Activated naive CD4-positive, alpha-beta T cell treated with Interleukin-2 at 50 U/mL for 16 hours (primary cell): ENCODE measurements at regions not wholly inside any gene's neighbourhood (a gene's known extent, or its start where the extent isn't known, plus 50 kb on each side); places are given as distances from the start of the nearest gene placed in this dataset.
"Not testable (repeated sequence)": the region's sequence is repeated elsewhere in the genome, so short reads cannot be mapped to it uniquely, and the experiment has no call there.

Source experiments
- DNase-seq: peaks from one replicate; pipeline ENCODE4 v3.0.0-alpha.2; 2020

- DNase-seq, result no peak
These were observed 328.2 kb downstream of the DTHD1 start for GRCh38 chr4:36609661-36610060.

DNA sequence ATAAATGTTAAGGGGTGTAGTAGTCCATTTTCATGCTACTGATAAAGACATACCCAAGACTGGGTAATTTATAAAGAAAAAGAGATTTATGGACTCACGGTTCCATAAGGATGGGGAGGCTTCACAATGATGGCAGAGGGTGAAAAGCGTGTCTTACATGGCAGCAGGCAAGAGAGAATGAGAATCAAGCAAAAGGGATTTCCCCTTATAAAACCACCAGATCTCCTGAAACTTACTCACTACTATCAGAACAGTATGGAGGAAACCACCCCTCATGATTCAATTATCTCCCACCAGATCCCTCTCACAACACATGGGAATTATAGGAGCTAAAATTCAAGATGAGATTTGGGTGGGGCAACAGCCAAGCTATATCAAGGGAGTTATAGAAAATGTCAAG is 329.2 kb downstream of the DTHD1 start:
- DNase-seq, result no peak

GRCh38 chr4:36613142-36613541 is 331.7 kb downstream of the DTHD1 start:
- not testable (repeated sequence) for DNase-seq

GRCh38 chr4:36614011-36614410 is 332.6 kb downstream of the DTHD1 start:
- no peak for DNase-seq

GRCh38 chr4:36618102-36618501 is 336.7 kb downstream of the DTHD1 start:
- no peak for DNase-seq

DNA sequence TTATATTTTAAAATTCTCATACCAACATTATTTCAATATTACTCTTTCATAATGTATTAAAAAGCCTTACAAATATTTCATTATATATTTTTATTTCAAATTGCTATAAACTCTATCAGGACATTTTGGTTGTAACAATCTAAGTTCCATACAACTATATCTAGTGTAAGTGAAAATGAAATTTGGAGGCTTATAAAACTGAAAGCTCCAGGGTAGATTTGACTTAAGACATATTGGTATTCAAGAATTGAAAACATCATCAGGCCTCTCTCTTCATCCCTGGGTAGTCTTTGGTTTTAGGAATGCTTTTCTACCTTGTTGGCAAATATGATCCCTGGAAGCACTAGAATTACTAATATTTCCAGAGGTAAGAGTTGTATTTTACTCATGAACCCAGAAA is 342.6 kb downstream of the DTHD1 start:
- DNase-seq, result no peak

GRCh38 chr4:36638273-36638811 is 356.9 kb downstream of the DTHD1 start:
- DNase-seq, result no peak

- no peak for DNase-seq
These were observed 359.5 kb downstream of the DTHD1 start for GRCh38 chr4:36640876-36641275.

- DNase-seq, result no peak
These were observed 369.8 kb downstream of the DTHD1 start for GRCh38 chr4:36651253-36651652.

DNA sequence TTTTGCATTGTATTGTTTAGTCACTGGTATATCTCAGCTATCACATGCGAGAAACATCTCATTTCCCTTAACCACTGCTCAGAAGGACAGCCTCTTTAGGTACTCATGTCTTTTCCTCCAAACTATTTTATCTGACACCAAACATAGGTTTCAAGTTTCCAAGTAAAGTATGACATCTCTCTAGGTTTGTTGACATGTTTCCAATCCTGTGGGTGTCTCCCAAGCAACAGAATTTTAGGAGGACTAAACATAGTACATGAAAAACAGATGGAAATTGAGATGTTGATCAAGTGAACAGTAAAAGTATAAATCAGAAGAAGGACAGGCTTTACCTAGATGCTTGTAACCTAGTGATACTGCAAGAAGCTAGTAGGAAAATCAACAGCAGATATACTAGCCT is 371.4 kb downstream of the DTHD1 start:
- DNase-seq, result no peak

DNA sequence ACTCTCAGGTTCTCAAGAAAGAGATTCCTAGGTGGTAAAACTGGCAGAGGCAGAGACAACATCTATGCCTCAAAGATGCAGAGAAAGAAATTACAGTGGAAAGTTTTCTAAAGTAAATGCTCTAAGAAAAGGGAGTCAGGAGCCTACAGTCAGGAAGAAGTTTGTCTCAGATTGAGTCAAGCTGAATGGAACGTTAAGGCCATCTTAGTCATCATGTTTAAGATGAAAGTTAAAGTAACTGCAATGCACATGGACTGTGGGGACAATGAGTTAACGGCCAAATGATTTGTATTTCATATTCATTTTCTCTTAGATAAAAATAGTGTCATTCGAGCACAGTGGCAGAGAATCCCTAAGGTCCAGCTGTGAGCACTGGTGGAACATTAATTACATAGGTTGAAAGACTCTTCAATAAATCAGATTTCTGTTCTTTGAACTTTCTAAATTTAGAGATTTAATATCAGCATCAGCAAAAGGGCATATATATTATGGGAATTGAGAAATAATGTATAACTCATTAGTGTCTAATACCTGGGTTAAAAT is 384.6 kb downstream of the DTHD1 start:
- DNase-seq, result no peak

DNA sequence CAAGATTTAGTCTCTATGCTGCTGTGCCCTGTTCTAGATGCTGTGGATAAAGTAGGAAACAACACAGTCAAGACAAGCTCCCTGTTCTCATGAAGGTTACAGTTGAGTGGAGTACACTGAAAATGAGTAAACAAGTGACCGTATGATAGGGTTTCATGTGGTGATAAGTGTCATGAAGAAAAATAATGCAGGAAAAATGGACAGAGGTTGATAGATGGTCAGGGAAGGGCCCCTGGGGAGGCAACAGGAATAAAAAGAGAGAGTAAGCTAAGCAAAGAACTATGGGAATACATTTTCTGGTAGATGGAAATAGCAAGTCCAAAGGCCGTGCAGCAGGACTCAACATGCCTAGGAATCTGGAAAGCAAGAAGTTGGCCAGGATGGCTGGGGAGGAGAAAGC is 394.0 kb downstream of the DTHD1 start:
- DNase-seq, result no peak

DNA sequence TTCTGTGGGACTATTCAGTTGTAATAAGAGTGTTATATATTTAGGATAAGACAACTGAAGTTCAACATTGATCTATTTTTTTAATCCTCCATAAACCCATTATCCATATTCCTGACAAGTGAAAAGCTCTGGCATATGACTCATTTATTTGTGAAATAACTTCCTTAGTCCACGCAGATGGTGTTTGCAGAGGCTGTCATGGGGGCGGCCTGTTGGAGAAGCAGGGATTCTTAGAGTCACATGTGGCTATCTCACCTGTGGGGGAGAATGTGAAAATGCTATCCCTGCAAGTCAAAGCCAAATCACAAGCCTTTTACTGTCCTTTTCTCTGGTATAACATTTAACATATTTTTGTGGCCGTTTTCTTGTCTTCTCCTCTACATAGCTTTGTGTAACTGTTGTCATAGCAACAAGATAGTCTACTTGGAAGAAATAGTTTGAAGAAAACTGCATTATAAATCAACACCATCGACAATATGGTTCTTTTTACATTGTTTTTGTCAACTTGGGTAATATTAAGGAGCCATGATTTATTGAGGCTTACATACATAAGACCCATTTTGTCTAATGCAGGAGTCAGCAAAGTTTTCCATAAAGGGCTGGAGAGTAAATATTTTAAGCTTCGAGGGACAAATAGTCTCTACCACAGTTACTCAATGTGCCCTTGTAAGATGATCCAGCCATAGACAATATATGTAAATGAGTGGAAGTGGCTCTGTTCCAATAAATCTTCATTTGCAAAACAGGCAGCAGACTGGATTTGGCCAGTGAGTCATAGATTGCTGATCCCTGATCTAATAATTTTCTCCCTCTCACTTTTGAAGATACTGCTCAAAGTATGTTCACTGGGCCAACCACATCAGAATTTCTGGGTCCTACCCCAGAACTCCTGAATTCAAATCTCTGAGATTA is 395.0 kb downstream of the DTHD1 start:
- no peak for DNase-seq

DNA sequence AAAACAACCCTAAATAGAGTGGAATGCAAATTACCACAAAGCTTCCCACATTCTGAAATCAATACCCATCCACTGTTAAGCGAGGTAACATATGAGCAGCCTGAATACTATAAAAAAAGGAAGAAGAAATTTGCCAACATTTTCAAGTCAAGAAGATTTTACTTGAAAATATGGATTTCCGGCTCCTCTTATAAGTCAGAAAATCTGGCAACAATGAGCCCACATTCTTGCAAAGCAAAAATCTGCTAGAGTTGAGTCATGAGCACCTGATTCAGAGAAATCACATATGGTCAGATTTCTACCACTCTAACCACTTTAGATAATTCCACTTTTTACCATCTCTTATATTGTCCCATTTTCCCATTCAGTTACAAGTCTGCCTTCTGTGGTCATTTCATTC is 395.7 kb downstream of the DTHD1 start:
- no peak for DNase-seq

DNA sequence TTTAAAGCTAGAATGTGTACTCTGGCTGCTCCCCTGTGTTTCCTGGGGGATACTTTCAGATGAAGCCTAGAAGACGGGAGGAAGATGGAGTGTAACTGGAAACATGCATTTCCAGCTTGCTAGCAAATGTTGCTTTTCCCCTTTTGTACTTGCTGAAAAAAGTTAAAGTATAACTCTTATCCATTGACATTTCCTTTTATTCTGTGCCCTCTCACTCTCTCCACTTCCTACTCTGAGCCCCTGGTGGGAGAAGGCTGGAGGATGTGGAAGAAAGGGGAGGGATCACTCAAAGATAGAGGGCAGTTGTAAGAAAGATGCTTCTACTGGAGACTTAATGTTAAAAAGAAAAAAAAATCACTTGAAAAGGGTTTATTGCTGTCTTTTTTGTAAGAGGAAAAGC is 396.5 kb downstream of the DTHD1 start:
- no peak for DNase-seq

- DNase-seq, result no peak
These were observed 406.3 kb downstream of the DTHD1 start for GRCh38 chr4:36687681-36688080.

- no peak for DNase-seq
These were observed 411.2 kb downstream of the DTHD1 start for GRCh38 chr4:36692586-36692985.

- DNase-seq, result no peak
These were observed 420.8 kb downstream of the DTHD1 start for GRCh38 chr4:36702245-36702644.

GRCh38 chr4:36704289-36704688 is 422.9 kb downstream of the DTHD1 start:
- no peak for DNase-seq

GRCh38 chr4:36709991-36710390 is 428.6 kb downstream of the DTHD1 start:
- DNase-seq, result no peak

DNA sequence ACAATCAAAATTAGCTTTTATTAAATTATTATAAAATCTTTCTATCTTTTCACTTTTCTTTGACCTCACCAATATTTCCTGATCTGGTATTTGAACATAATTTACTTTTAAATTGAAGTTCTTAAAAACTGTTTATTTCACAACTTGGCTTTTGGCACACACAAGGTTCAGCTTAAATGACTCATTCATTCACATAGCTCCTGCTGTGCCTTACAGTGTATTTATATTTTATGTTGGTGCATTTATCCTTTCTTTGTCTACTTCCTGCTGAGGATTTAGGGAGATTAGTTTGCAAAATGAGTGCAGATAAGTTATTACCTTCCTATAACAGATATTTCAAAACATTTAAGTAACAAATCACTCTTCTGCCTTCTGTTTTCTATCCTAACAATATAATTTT is 430.6 kb downstream of the DTHD1 start:
- no peak for DNase-seq

GRCh38 chr4:36716874-36717273 is 435.5 kb downstream of the DTHD1 start:
- no peak for DNase-seq

DNA sequence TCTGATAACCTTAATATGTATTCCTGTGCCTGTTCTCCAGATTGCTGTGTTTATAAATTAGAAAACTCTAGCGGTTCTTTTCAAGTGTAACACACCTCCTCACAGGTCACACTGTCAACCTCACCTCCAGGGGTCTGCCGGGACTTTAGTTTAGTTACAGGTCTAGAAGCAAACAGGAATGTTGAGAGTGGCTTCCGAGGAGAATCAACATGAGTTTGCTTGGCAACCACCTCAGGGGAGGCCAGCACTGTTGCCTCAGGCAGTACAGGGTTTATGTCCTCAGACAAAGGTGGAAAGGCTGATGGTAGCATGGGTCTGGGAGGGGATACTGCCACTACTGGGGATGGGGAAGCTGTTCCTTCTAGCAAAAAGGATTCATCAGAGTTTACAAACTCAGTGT is 438.0 kb downstream of the DTHD1 start:
- DNase-seq, result no peak

DNA sequence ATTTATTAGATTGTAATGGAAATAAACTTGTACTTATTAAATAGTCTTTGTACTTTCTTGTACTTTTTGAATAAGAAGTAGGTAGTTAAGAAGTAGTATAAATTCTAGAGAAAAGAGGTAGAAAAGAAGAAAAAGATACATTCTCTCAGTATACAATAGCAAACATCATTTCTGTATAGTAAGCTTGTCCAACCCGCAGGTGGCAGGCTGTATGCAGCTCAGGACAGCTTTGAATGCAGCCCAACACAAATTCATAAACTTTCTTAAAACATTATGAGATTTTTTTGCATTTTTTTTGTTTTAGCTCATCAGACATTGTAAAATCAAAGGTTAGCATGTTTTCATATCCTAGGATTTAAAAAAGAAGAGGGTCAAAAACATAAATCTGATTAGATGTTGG is 441.6 kb downstream of the DTHD1 start:
- DNase-seq, result no peak

DNA sequence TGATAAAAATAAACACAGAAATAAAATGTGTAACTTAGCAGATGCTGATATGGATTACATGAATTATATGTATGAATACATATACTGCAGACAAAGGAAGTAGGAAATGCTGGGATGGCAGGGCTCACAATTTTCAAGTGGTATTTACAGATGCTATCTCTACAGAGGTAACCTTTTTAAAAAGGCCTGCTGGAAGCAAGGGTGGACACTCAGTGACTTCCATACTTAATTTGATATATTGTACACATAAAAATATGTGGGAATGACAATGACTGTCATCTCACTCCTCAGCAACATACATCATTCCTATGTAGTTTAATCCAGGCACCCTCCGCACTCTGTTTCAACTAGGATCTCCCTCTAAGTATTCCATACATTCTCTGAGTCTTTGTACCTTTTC is 452.9 kb downstream of the DTHD1 start:
- no peak for DNase-seq
